Left ventricle myocardium inferior (tissue), 1 donor: ENCODE measurements at regions not wholly inside any gene's neighbourhood (a gene's known extent, or its start where the extent isn't known, plus 50 kb on each side); places are given as distances from the start of the nearest gene placed in this dataset.

Experiments used
- DNase-seq: peaks from one replicate; pipeline ENCODE4 v3.0.0-alpha.2; 2020
- H3K27ac ChIP-seq: fragments of 200-600 bp; replicated peaks from 2 replicates; pipeline ENCODE4 v1.8.0; 2021
- H3K27me3 ChIP-seq: fragments of 200-600 bp; 2 replicates; pipeline ENCODE4 v1.8.0; 2021; ENCODE audit warnings: low read depth
- H3K36me3 ChIP-seq: fragments of 200-600 bp; 2 replicates; pipeline ENCODE4 v1.8.0; 2021
- H3K4me1 ChIP-seq: fragments of 200-600 bp; 2 replicates; pipeline ENCODE4 v1.8.0; 2021
- H3K4me3 ChIP-seq: fragments of 200-600 bp; 2 replicates; pipeline ENCODE4 v1.8.0; 2021; ENCODE audit warnings: mild to moderate bottlenecking, moderate library complexity
- H3K9me3 ChIP-seq: fragments of 200-600 bp; replicated peaks from 2 replicates; pipeline ENCODE4 v1.8.0; 2021
- CTCF ChIP-seq: fragments of 200-600 bp; IDR thresholded peaks from 2 replicates; pipeline ENCODE4 v1.8.0; 2021; ENCODE audit warnings: antibody characterized with exemption, mild to moderate bottlenecking, borderline replicate concordance
- intact Hi-C: fragments of 100-400 bp; cut with micrococcal nuclease; formaldehyde crosslinking; loops from one replicate; pipeline ENCODE4 v1.11.0; 2022
- donor health status: DM: no; HTN: yes; CAD: no; lungs with severe emphysema.

GRCh38 chr22:47322854-47323253 lies 560.4 kb downstream of the TBC1D22A start:
- Histone ChIP-seq H3K4me1 (no peaks in the 10 kb centered on the region), H3K27me3 (peaks cover 25% of the 10 kb centered on the region), H3K36me3 (no peaks in the 10 kb centered on the region), H3K4me3 (no peak overlapping the region), H3K27ac (no peak overlapping the region), H3K9me3 (peaks cover 34% of the 10 kb centered on the region)
- no peak for DNase-seq
- no peak for TF ChIP-seq CTCF
- intact Hi-C loops: no loop called here

- Histone ChIP-seq H3K4me3 (no peak overlapping the region), H3K27me3 (peaks cover 24% of the 10 kb centered on the region), H3K36me3 (no peaks in the 10 kb centered on the region), H3K4me1 (no peaks in the 10 kb centered on the region), H3K27ac (no peak overlapping the region), H3K9me3 (peaks cover 34% of the 10 kb centered on the region)
- no peak for DNase-seq
- intact Hi-C loops: no loop called here
- no peak for TF ChIP-seq CTCF
These were observed 558.1 kb downstream of the TBC1D22A start for GRCh38 chr22:47320560-47320959.

GRCh38 chr22:47318041-47318737 lies 555.7 kb downstream of the TBC1D22A start:
- TF ChIP-seq CTCF: no peak
- Histone ChIP-seq H3K4me1 (no peaks in the 10 kb centered on the region), H3K36me3 (no peaks in the 10 kb centered on the region), H3K27me3 (peaks cover 12% of the 10 kb centered on the region), H3K4me3 (no peak overlapping the region), H3K27ac (no peak overlapping the region), H3K9me3 (peaks cover 34% of the 10 kb centered on the region)
- DNase-seq: no peak
- intact Hi-C loops: no loop called here

GRCh38 chr22:47315862-47316419 lies 553.5 kb downstream of the TBC1D22A start:
- no peak overlapping the region for H3K4me3 ChIP-seq
- H3K36me3 ChIP-seq: no peaks in the 10 kb centered on the region
- intact Hi-C loops: no loop called here
- no peak for TF ChIP-seq CTCF
- H3K27ac ChIP-seq: no peak overlapping the region
- DNase-seq: no peak
- H3K4me1 ChIP-seq: no peaks in the 10 kb centered on the region
- peaks cover 31% of the 10 kb centered on the region for H3K9me3 ChIP-seq
- peaks cover 17% of the 10 kb centered on the region for H3K27me3 ChIP-seq

- TF ChIP-seq CTCF: no peak
These were observed 548.2 kb downstream of the TBC1D22A start for GRCh38 chr22:47310601-47311000.

More at GRCh38 chr22:47310601-47311000, 548.2 kb downstream of the TBC1D22A start:
- no peaks in the 10 kb centered on the region for H3K36me3 ChIP-seq
- DNase-seq: no peak
- intact Hi-C loops: no loop called here
- H3K4me3 ChIP-seq: no peak overlapping the region
- no peaks in the 10 kb centered on the region for H3K4me1 ChIP-seq
- no peak overlapping the region for H3K27ac ChIP-seq
- H3K27me3 ChIP-seq: peaks cover 5% of the 10 kb centered on the region
- peaks cover 15% of the 10 kb centered on the region for H3K9me3 ChIP-seq
